ENCODE measurements at regions not wholly inside any gene's neighbourhood (a gene's known extent, or its start where the extent isn't known, plus 50 kb on each side); places are given as distances from the start of the nearest gene placed in this dataset.

GRCh38 chr5:87774804-87775203 lies 362.1 kb upstream of the CCNH start:
- H3K4me3 ChIP-seq = no peak overlapping the region
- no peaks in the 10 kb centered on the region for H3K36me3 ChIP-seq (ENCODE audit: control insufficient read depth, insufficient read depth, low read length)
- ATAC-seq (no peak), FAIRE-seq (no peak), DNase-seq (ENCODE audit: extremely low read depth in 1 of 4, low spot score in 3 of 4) (no peak)
- POLR2A ChIA-PET = no interaction called here
- in situ Hi-C loops (cut with MboI) (no loop called here), intact Hi-C loops (cut with micrococcal nuclease) (loop anchor here (10.0 kb wide), 1 partner anchor 350 kb away; no protein-coding TSS in a partner anchor)
- H2AFZ ChIP-seq (ENCODE audit: low read depth, low read length) = no peak overlapping the region
- CTCF ChIA-PET (ENCODE audit: low intra/inter-chr PET ratio) = no interaction called here
- no peaks in the 10 kb centered on the region for H3K4me1 ChIP-seq (replicated peaks in 1 of 2; ENCODE audit: control insufficient read depth in 2 of 2, insufficient read depth in 2 of 2, low read length in 2 of 2)
- WGBS (ENCODE audit: insufficient coverage, low coverage, missing lambda C conversion rate) = 0% methylated on average over 1 of the region's 1 CpG
- TF ChIP-seq STAT5A (IDR thresholded peaks at IDR 0.05; ENCODE audit: borderline replicate concordance, low read length) (no peak), POLR3A (IDR thresholded peaks at IDR 0.05; ENCODE audit: borderline replicate concordance, extremely low read depth, insufficient read depth, insufficient read length) (no peak), LARP7 (IDR thresholded peaks at IDR 0.05) (no peak), CHCHD3 (CRISPR knock-in tag; IDR thresholded peaks at IDR 0.05) (no peak), PTBP1 (IDR thresholded peaks at IDR 0.05; ENCODE audit: low read depth, low read length) (no peak), ZNF121 (CRISPR knock-in tag; conservative IDR thresholded peaks at IDR 0.05) (no peak)
- TF ChIP-seq, protein P1, sequence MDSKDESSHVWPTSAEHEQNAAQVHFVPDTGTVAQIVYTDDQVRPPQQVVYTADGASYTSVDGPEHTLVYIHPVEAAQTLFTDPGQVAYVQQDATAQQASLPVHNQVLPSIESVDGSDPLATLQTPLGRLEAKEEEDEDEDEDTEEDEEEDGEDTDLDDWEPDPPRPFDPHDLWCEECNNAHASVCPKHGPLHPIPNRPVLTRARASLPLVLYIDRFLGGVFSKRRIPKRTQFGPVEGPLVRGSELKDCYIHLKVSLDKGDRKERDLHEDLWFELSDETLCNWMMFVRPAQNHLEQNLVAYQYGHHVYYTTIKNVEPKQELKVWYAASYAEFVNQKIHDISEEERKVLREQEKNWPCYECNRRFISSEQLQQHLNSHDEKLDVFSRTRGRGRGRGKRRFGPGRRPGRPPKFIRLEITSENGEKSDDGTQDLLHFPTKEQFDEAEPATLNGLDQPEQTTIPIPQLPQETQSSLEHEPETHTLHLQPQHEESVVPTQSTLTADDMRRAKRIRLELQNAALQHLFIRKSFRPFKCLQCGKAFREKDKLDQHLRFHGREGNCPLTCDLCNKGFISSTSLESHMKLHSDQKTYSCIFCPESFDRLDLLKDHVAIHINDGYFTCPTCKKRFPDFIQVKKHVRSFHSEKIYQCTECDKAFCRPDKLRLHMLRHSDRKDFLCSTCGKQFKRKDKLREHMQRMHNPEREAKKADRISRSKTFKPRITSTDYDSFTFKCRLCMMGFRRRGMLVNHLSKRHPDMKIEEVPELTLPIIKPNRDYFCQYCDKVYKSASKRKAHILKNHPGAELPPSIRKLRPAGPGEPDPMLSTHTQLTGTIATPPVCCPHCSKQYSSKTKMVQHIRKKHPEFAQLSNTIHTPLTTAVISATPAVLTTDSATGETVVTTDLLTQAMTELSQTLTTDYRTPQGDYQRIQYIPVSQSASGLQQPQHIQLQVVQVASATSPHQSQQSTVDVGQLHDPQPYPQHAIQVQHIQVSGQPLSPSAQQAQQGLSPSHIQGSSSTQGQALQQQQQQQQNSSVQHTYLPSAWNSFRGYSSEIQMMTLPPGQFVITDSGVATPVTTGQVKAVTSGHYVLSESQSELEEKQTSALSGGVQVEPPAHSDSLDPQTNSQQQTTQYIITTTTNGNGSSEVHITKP (IDR thresholded peaks at IDR 0.05; ENCODE audit: partially characterized antibody) = no peak
- no peak overlapping the region for H3K4me2 ChIP-seq (ENCODE audit: insufficient read depth, low read length)
- H3K27me3 ChIP-seq (ENCODE audit: control insufficient read depth in 2 of 2, insufficient read depth in 2 of 2, low read length in 2 of 2) = no peaks in the 10 kb centered on the region
- no peak overlapping the region for H3K9ac ChIP-seq (ENCODE audit: insufficient read depth in 1 of 2, low read depth in 2 of 2, low read length in 2 of 2)
- no peaks in the 10 kb centered on the region for H3K9me1 ChIP-seq (ENCODE audit: control insufficient read depth, insufficient read depth, low read length)
- H3K79me2 ChIP-seq (ENCODE audit: control insufficient read depth, insufficient read depth, low read length) = no peaks in the 10 kb centered on the region
- H4K20me1 ChIP-seq (replicated peaks; ENCODE audit: control insufficient read depth, insufficient read depth, low read length) = no peaks in the 10 kb centered on the region
- H3K27ac ChIP-seq (ENCODE audit: extremely low read depth, low read depth, low read length) = no peak overlapping the region
- BruUV-seq (replicated peaks) = no TSS peak
- no peaks in the 10 kb centered on the region for H3K9me3 ChIP-seq (replicated peaks; ENCODE audit: control insufficient read depth, insufficient read depth, low read depth, low read length)

All from K562 (cell line).